ENCODE measurements at regions not wholly inside any gene's neighbourhood (a gene's known extent, or its start where the extent isn't known, plus 50 kb on each side); places are given as distances from the start of the nearest gene placed in this dataset.

- TF ChIP-seq CTCF (IDR thresholded peaks at IDR 0.05; ENCODE audit: low read depth, low read length) = no peak
- in situ Hi-C loops (cut with HindIII; ENCODE audit: low sequenced_read_pairs) = no loop called here
- no peak overlapping the region for H3K4me3 ChIP-seq (ENCODE audit: low read depth, low read length)
- DNase-seq (ENCODE audit: low read depth, low spot score) = no peak
These were observed 107.7 kb upstream of the SLC6A11 start for GRCh38 chr3:10708216-10708893.

- TF ChIP-seq CTCF (IDR thresholded peaks at IDR 0.05; ENCODE audit: low read depth, low read length) = no peak
- in situ Hi-C loops (cut with HindIII; ENCODE audit: low sequenced_read_pairs) = no loop called here
- no peak overlapping the region for H3K4me3 ChIP-seq (ENCODE audit: low read depth, low read length)
- DNase-seq (ENCODE audit: low read depth, low spot score) = no peak
These were observed 106.8 kb upstream of the SLC6A11 start for GRCh38 chr3:10709110-10709781.

- in situ Hi-C loops (cut with HindIII; ENCODE audit: low sequenced_read_pairs) = no loop called here
- no peak for TF ChIP-seq CTCF (IDR thresholded peaks at IDR 0.05; ENCODE audit: low read depth, low read length)
- DNase-seq (ENCODE audit: low read depth, low spot score) = no peak
- H3K4me3 ChIP-seq (ENCODE audit: low read depth, low read length) = no peak overlapping the region
These were observed 103.9 kb upstream of the SLC6A11 start for GRCh38 chr3:10712121-10712520.

GRCh38 chr3:10713656-10714055, 102.4 kb upstream of the SLC6A11 start:
- DNase-seq (ENCODE audit: low read depth, low spot score) = no peak
- no peak overlapping the region for H3K4me3 ChIP-seq (ENCODE audit: low read depth, low read length)
- TF ChIP-seq CTCF (IDR thresholded peaks at IDR 0.05; ENCODE audit: low read depth, low read length) = no peak
- in situ Hi-C loops (cut with HindIII; ENCODE audit: low sequenced_read_pairs) = no loop called here

GRCh38 chr3:10715886-10716285, 100.1 kb upstream of the SLC6A11 start:
- in situ Hi-C loops (cut with HindIII; ENCODE audit: low sequenced_read_pairs) = no loop called here
- no peak overlapping the region for H3K4me3 ChIP-seq (ENCODE audit: low read depth, low read length)
- no peak for TF ChIP-seq CTCF (IDR thresholded peaks at IDR 0.05; ENCODE audit: low read depth, low read length)
- DNase-seq (ENCODE audit: low read depth, low spot score) = no peak

- in situ Hi-C loops (cut with HindIII; ENCODE audit: low sequenced_read_pairs) = no loop called here
- DNase-seq (ENCODE audit: low read depth, low spot score) = no peak
- TF ChIP-seq CTCF (IDR thresholded peaks at IDR 0.05; ENCODE audit: low read depth, low read length) = no peak
- no peak overlapping the region for H3K4me3 ChIP-seq (ENCODE audit: low read depth, low read length)
These were observed 99.1 kb upstream of the SLC6A11 start for GRCh38 chr3:10716964-10717363.
